ENCODE measurements at regions not wholly inside any gene's neighbourhood (a gene's known extent, or its start where the extent isn't known, plus 50 kb on each side); places are given as distances from the start of the nearest gene placed in this dataset.

- ATAC-seq (peak; percentile 14; the same call in 1 of the 2 replicates), DNase-seq (ENCODE audit: low read depth, low spot score) (no peak)
- ChIA-PET POLR2A (no interaction called here), CTCF (no interaction called here), RAD21 (ENCODE audit: low non-redundant PET in 1 of 2, low total read pairs in 2 of 2, uncharacterized antibody in 2 of 2, unreplicated experiment in 2 of 2) (no interaction called here)
- no peaks in the 10 kb centered on the region for H3K9me2 ChIP-seq (ENCODE audit: insufficient read depth)
- H3K4me2 ChIP-seq (ENCODE audit: low read length), result peak overlapping the region; percentile 35; the same call in 1 of the 2 replicates
- no peak overlapping the region for H2AFZ ChIP-seq (ENCODE audit: low read depth, low read length, poor library complexity, severe bottlenecking)
- H4K20me1 ChIP-seq (ENCODE audit: insufficient read depth), result no peaks in the 10 kb centered on the region
- H3K9ac ChIP-seq (ENCODE audit: low read length), result no peak overlapping the region
- H3K79me2 ChIP-seq (ENCODE audit: insufficient read depth, low read length), result no peaks in the 10 kb centered on the region
- BruUV-seq (replicated peaks), result no TSS peak
- H3K27ac ChIP-seq (ENCODE audit: low read depth, low read length), result no peak overlapping the region
- intact Hi-C loops (cut with micrococcal nuclease), result no loop called here
- H3K4me3 ChIP-seq (replicated peaks in 1 of 2; ENCODE audit: low read depth in 1 of 2, low read length in 2 of 2), result no peak overlapping the region
- H3K9me3 ChIP-seq (ENCODE audit: control insufficient read depth in 1 of 2, insufficient read depth in 1 of 2, low read depth in 1 of 2, low read length in 2 of 2), result no peaks in the 10 kb centered on the region
- H3K36me3 ChIP-seq (ENCODE audit: control insufficient read depth in 1 of 2, insufficient read depth in 2 of 2, low read length in 2 of 2), result no peaks in the 10 kb centered on the region
- peaks cover 0 to 14% of the 10 kb centered on the region in 2 experiments; a peak in 3 of 4 replicates for H3K4me1 ChIP-seq (ENCODE audit: control insufficient read depth in 1 of 2, insufficient read depth in 2 of 2, low read length in 2 of 2)
- H3K27me3 ChIP-seq (ENCODE audit: insufficient read depth, low read length), result no peaks in the 10 kb centered on the region
- TF ChIP-seq EGR1 (IDR thresholded peaks at IDR 0.05; ENCODE audit: low read depth) (no peak), CTCF (IDR thresholded peaks at IDR 0.05 in 2 of 3, conservative IDR thresholded peaks at IDR 0.05 in 1 of 3; ENCODE audit: borderline replicate concordance in 1 of 3, insufficient read depth in 1 of 3, low read depth in 2 of 3, low read length in 2 of 3) (no peak), CEBPB (IDR thresholded peaks at IDR 0.05; ENCODE audit: low read depth) (no peak), MAX (IDR thresholded peaks at IDR 0.05) (no peak), POLR2A (IDR thresholded peaks at IDR 0.05; ENCODE audit: borderline replicate concordance, extremely low read depth, insufficient read depth, insufficient read length) (no peak), EZH2 (IDR thresholded peaks at IDR 0.05) (no peak), TCF7L2 (IDR thresholded peaks at IDR 0.05; ENCODE audit: borderline replicate concordance, extremely low read depth, insufficient read depth, insufficient read length) (no peak), YY1 (IDR thresholded peaks at IDR 0.05; ENCODE audit: extremely low read depth, insufficient replicate concordance, low read depth, low read length) (no peak), SP1 (IDR thresholded peaks at IDR 0.05; ENCODE audit: low read depth) (no peak), ELF1 (IDR thresholded peaks at IDR 0.05; ENCODE audit: borderline replicate concordance, low read depth) (no peak), SIN3A (IDR thresholded peaks at IDR 0.05; ENCODE audit: low read depth) (no peak), CBX3 (IDR thresholded peaks at IDR 0.05; ENCODE audit: low read depth) (no peak), ZFX (IDR thresholded peaks at IDR 0.05) (no peak), RAD21 (IDR thresholded peaks at IDR 0.05; ENCODE audit: low read depth) (no peak), ZNF274 (IDR thresholded peaks at IDR 0.05; ENCODE audit: low read depth, low read length) (no peak), POLR2AphosphoS5 (IDR thresholded peaks at IDR 0.05; ENCODE audit: low read depth, low read length) (no peak)
- TF ChIP-seq, protein P1, sequence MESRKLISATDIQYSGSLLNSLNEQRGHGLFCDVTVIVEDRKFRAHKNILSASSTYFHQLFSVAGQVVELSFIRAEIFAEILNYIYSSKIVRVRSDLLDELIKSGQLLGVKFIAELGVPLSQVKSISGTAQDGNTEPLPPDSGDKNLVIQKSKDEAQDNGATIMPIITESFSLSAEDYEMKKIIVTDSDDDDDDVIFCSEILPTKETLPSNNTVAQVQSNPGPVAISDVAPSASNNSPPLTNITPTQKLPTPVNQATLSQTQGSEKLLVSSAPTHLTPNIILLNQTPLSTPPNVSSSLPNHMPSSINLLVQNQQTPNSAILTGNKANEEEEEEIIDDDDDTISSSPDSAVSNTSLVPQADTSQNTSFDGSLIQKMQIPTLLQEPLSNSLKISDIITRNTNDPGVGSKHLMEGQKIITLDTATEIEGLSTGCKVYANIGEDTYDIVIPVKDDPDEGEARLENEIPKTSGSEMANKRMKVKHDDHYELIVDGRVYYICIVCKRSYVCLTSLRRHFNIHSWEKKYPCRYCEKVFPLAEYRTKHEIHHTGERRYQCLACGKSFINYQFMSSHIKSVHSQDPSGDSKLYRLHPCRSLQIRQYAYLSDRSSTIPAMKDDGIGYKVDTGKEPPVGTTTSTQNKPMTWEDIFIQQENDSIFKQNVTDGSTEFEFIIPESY (IDR thresholded peaks at IDR 0.05; ENCODE audit: extremely low read depth, insufficient replicate concordance, low read length), result no peak
- TF ChIP-seq, protein P2, sequence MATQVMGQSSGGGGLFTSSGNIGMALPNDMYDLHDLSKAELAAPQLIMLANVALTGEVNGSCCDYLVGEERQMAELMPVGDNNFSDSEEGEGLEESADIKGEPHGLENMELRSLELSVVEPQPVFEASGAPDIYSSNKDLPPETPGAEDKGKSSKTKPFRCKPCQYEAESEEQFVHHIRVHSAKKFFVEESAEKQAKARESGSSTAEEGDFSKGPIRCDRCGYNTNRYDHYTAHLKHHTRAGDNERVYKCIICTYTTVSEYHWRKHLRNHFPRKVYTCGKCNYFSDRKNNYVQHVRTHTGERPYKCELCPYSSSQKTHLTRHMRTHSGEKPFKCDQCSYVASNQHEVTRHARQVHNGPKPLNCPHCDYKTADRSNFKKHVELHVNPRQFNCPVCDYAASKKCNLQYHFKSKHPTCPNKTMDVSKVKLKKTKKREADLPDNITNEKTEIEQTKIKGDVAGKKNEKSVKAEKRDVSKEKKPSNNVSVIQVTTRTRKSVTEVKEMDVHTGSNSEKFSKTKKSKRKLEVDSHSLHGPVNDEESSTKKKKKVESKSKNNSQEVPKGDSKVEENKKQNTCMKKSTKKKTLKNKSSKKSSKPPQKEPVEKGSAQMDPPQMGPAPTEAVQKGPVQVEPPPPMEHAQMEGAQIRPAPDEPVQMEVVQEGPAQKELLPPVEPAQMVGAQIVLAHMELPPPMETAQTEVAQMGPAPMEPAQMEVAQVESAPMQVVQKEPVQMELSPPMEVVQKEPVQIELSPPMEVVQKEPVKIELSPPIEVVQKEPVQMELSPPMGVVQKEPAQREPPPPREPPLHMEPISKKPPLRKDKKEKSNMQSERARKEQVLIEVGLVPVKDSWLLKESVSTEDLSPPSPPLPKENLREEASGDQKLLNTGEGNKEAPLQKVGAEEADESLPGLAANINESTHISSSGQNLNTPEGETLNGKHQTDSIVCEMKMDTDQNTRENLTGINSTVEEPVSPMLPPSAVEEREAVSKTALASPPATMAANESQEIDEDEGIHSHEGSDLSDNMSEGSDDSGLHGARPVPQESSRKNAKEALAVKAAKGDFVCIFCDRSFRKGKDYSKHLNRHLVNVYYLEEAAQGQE (IDR thresholded peaks at IDR 0.05; ENCODE audit: low read depth), result no peak
Measured at GRCh38 chr6:78231002-78231401, 578.2 kb downstream of the MEI4 start.
